Nephron (organoid): ENCODE measurements at regions not wholly inside any gene's neighbourhood (a gene's known extent, or its start where the extent isn't known, plus 50 kb on each side); places are given as distances from the start of the nearest gene placed in this dataset.

Experiments used
- H3K27ac Mint-ChIP-seq, 3 experiments: 2 replicates each; pipeline ENCODE4 v1.8.0; 2020; ENCODE audit warnings: mixed read lengths in 3 of 3, mild to moderate bottlenecking in 2 of 3, moderate library complexity in 1 of 3
- H3K27me3 Mint-ChIP-seq: 2 replicates; pipeline ENCODE4 v1.8.0; 2021; ENCODE audit warnings: low read depth, mild to moderate bottlenecking, moderate library complexity, mixed read lengths
- H3K36me3 Mint-ChIP-seq: 2 replicates; pipeline ENCODE4 v1.8.0; 2020; ENCODE audit warnings: low read depth, mixed read lengths
- H3K4me1 Mint-ChIP-seq: 2 replicates; pipeline ENCODE4 v1.8.0; 2020; ENCODE audit warnings: mixed read lengths
- H3K4me3 Mint-ChIP-seq, 3 experiments: 2 replicates each; pipeline ENCODE4 v1.8.0; 2020; ENCODE audit warnings: mild to moderate bottlenecking in 3 of 3, mixed read lengths in 3 of 3, moderate library complexity in 2 of 3
- H3K9me3 Mint-ChIP-seq: 2 replicates; pipeline ENCODE4 v1.8.0; 2020; ENCODE audit warnings: mixed read lengths
- CTCF ChIP-seq, 3 experiments: fragments of 200-600 bp; sonication (generic); IDR thresholded peaks; one replicate each; pipeline ENCODE4 v1.5.0; 2021; ENCODE audit warnings: antibody characterized with exemption in 3 of 3; ENCODE audit not compliant: unreplicated experiment in 3 of 3

GRCh38 chr1:64417803-64418202 lies 52.1 kb upstream of the CACHD1 start:
- no peak for TF ChIP-seq CTCF (IDR thresholded peaks at IDR 0.05; ENCODE audit: unreplicated experiment in 3 of 3)
- Mint-ChIP-seq H3K27me3 (no peaks in the 10 kb centered on the region), H3K9me3 (peaks cover 4% of the 10 kb centered on the region), H3K4me1 (no peaks in the 10 kb centered on the region), H3K27ac (no peak overlapping the region), H3K4me3 (no peak overlapping the region), H3K36me3 (no peaks in the 10 kb centered on the region)
